PC-3 (cell line): ENCODE measurements at regions not wholly inside any gene's neighbourhood (a gene's known extent, or its start where the extent isn't known, plus 50 kb on each side); places are given as distances from the start of the nearest gene placed in this dataset.
A peak's percentile ranks its signal among the peaks of the same experiment; 100 is the strongest.

ENCODE experiments used
- ATAC-seq: fragments of 200-7000 bp; cut with Tn5 transposase; 2 replicates; pipeline ENCODE4 v1.9.1; 2020; ENCODE audit warnings: mild to moderate bottlenecking, moderate library complexity
- BruUV-seq: library from RNA; stranded (reverse); fragments of 400-500 nt; replicated peaks from 2 replicates; lab custom pipeline; 2021; lab: Mats Ljungman, UMichigan
- CTCF ChIA-PET: fragments of 300-600 bp; sonication (Branson Sonifier 250); formaldehyde crosslinking; loops from one replicate; lab custom pipeline; 2022; ENCODE audit warnings: antibody characterized with exemption; lab: Charles Lee
- POLR2A ChIA-PET: fragments of 300-600 bp; sonication (Branson Sonifier 250); formaldehyde crosslinking; loops from one replicate; lab custom pipeline; 2022; ENCODE audit warnings: antibody characterized with exemption; ENCODE audit not compliant: unreplicated experiment; lab: Charles Lee
- DNase-seq: peaks from one replicate; pipeline ENCODE4 v3.0.0-alpha.2; 2015
- H2AFZ ChIP-seq: fragments of 300-600 bp; sonication (generic); 2 replicates; pipeline ENCODE4 v1.6.0; 2016; ENCODE audit warnings: antibody characterized with exemption, low read length
- H3F3A ChIP-seq: fragments of 300-600 bp; sonication (generic); one replicate; pipeline ENCODE4 v1.6.0; 2017; ENCODE audit warnings: antibody characterized with exemption, low read length, control low read depth, mild to moderate bottlenecking; ENCODE audit not compliant: unreplicated experiment
- H3K27ac ChIP-seq: fragments of 300-600 bp; sonication (generic); 2 replicates; pipeline ENCODE4 v1.5.1; 2016; ENCODE audit warnings: mild to moderate bottlenecking, low read length
- H3K27me3 ChIP-seq: fragments of 300-600 bp; sonication (generic); 2 replicates; pipeline ENCODE4 v1.6.1; 2016; ENCODE audit warnings: low read length, mixed read lengths
- H3K36me3 ChIP-seq: fragments of 300-600 bp; sonication (generic); 2 replicates; pipeline ENCODE4 v1.6.1; 2016; ENCODE audit warnings: low read depth, mixed run types, low read length, mixed read lengths
- H3K4me1 ChIP-seq: fragments of 300-600 bp; sonication (generic); 2 replicates; pipeline ENCODE4 v1.5.1; 2016; ENCODE audit warnings: low read length; ENCODE audit not compliant: insufficient read depth
- H3K4me2 ChIP-seq: fragments of 300-600 bp; sonication (generic); 2 replicates; pipeline ENCODE4 v1.6.0; 2016; ENCODE audit warnings: low read length
- H3K4me3 ChIP-seq: fragments of 300-600 bp; sonication (generic); 2 replicates; pipeline ENCODE4 v1.5.1; 2016; ENCODE audit warnings: mild to moderate bottlenecking, low read length, mixed read lengths
- H3K79me2 ChIP-seq: fragments of 300-600 bp; sonication (generic); 2 replicates; pipeline ENCODE4 v1.6.1; 2017; ENCODE audit warnings: low read length, mixed read lengths
- H3K9ac ChIP-seq: fragments of 300-600 bp; sonication (generic); 2 replicates; pipeline ENCODE4 v1.6.0; 2016; ENCODE audit warnings: mild to moderate bottlenecking, low read length
- H3K9me2 ChIP-seq: fragments of 300-600 bp; sonication (generic); replicated peaks from 2 replicates; pipeline ENCODE4 v1.6.1; 2016; ENCODE audit warnings: mixed run types, low read length, mixed read lengths
- H3K9me3 ChIP-seq: fragments of 300-600 bp; sonication (generic); 2 replicates; pipeline ENCODE4 v1.6.1; 2016; ENCODE audit warnings: low read length, mixed read lengths
- H4K20me1 ChIP-seq: fragments of 300-600 bp; sonication (generic); 2 replicates; pipeline ENCODE4 v1.6.1; 2016; ENCODE audit warnings: low read length, mixed read lengths
- CTCF ChIP-seq: fragments of 300-600 bp; sonication (generic); conservative IDR thresholded peaks from 2 replicates; pipeline ENCODE4 v1.5.1; 2017; ENCODE audit warnings: antibody characterized with exemption, low read depth, mild to moderate bottlenecking, low read length
- EZH2 ChIP-seq: fragments of 300-600 bp; sonication (generic); IDR thresholded peaks from one replicate; pipeline ENCODE4 v1.6.1; 2017; ENCODE audit warnings: antibody characterized with exemption, mild to moderate bottlenecking, low read length; ENCODE audit not compliant: unreplicated experiment
- EZH2phosphoT487 ChIP-seq: fragments of 300-600 bp; sonication (generic); IDR thresholded peaks from 2 replicates; pipeline ENCODE4 v1.6.1; 2018; ENCODE audit warnings: mild to moderate bottlenecking, antibody characterized with exemption, low read length, borderline replicate concordance
- intact Hi-C: fragments of 100-400 bp; cut with micrococcal nuclease; formaldehyde crosslinking; loops from 2 replicates; pipeline ENCODE4 v1.9.0; 2023

GRCh38 chrX:10090319-10090718 is 66.5 kb upstream of the CLCN4 start:
- TSS peak; percentile 48 for BruUV-seq
- TF ChIP-seq EZH2phosphoT487 (no peak), CTCF (no peak), EZH2 (no peak)
- H3F3A ChIP-seq = no peaks in the 10 kb centered on the region
- no peaks in the 10 kb centered on the region for H3K9me3 ChIP-seq
- peak overlapping the region; percentile 78 for H3K27ac ChIP-seq
- H3K36me3 ChIP-seq = peaks cover 16% of the 10 kb centered on the region
- no peaks in the 10 kb centered on the region for H4K20me1 ChIP-seq
- no peak overlapping the region for H2AFZ ChIP-seq
- peak overlapping the region; percentile 67 for H3K4me2 ChIP-seq
- H3K27me3 ChIP-seq = no peaks in the 10 kb centered on the region
- ATAC-seq (peak; percentile 10), DNase-seq (peak; percentile 80)
- peak overlapping the region; percentile 47; the same call in 1 of the 2 replicates for H3K9ac ChIP-seq
- ChIA-PET CTCF (interaction anchor here (1.3 kb wide), 1 partner anchor 13 kb away, joined by 4 read pairs; no protein-coding TSS in a partner anchor), POLR2A (interaction anchor here (1.0 kb wide), 1 partner anchor 74 kb away, joined by 3 read pairs; no protein-coding TSS in a partner anchor)
- peak overlapping the region; percentile 32; the same call in 1 of the 2 replicates for H3K4me3 ChIP-seq
- no peaks in the 10 kb centered on the region for H3K9me2 ChIP-seq
- no peaks in the 10 kb centered on the region for H3K79me2 ChIP-seq
- peaks cover 22% of the 10 kb centered on the region for H3K4me1 ChIP-seq
- intact Hi-C loops = no loop called here

- ATAC-seq (no peak), DNase-seq (no peak)
- no peak overlapping the region for H3K27ac ChIP-seq
- no peak overlapping the region for H3K9ac ChIP-seq
- no peak overlapping the region for H3K4me2 ChIP-seq
- H3K36me3 ChIP-seq = peaks cover 21% of the 10 kb centered on the region
- no TSS peak for BruUV-seq
- H3K27me3 ChIP-seq = no peaks in the 10 kb centered on the region
- intact Hi-C loops = no loop called here
- no peaks in the 10 kb centered on the region for H3K9me3 ChIP-seq
- CTCF ChIA-PET = no interaction called here
- POLR2A ChIA-PET = no interaction called here
- no peak overlapping the region for H2AFZ ChIP-seq
- no peaks in the 10 kb centered on the region for H4K20me1 ChIP-seq
- H3K4me1 ChIP-seq = peaks cover 5% of the 10 kb centered on the region; the same call in 1 of the 2 replicates
- TF ChIP-seq EZH2 (no peak), EZH2phosphoT487 (no peak), CTCF (no peak)
- H3K4me3 ChIP-seq = no peak overlapping the region
- no peaks in the 10 kb centered on the region for H3K79me2 ChIP-seq
- H3K9me2 ChIP-seq = no peaks in the 10 kb centered on the region
- no peaks in the 10 kb centered on the region for H3F3A ChIP-seq
Measured at GRCh38 chrX:10095246-10095645, 61.5 kb upstream of the CLCN4 start.

GRCh38 chrX:10095698-10096432 is 60.9 kb upstream of the CLCN4 start:
- no peaks in the 10 kb centered on the region for H3K9me3 ChIP-seq
- no peaks in the 10 kb centered on the region for H3K27me3 ChIP-seq
- peaks cover 21% of the 10 kb centered on the region for H3K36me3 ChIP-seq
- no peaks in the 10 kb centered on the region for H3K4me1 ChIP-seq
- ATAC-seq = no peak
- DNase-seq = no peak
- ChIA-PET CTCF (no interaction called here), POLR2A (no interaction called here)
- no peak overlapping the region for H3K4me2 ChIP-seq
- H4K20me1 ChIP-seq = no peaks in the 10 kb centered on the region
- no peak overlapping the region for H2AFZ ChIP-seq
- no peaks in the 10 kb centered on the region for H3K9me2 ChIP-seq
- H3K27ac ChIP-seq = no peak overlapping the region
- no peaks in the 10 kb centered on the region for H3F3A ChIP-seq
- intact Hi-C loops = no loop called here
- no peak for TF ChIP-seq CTCF
- no peak for TF ChIP-seq EZH2phosphoT487
- no peak for TF ChIP-seq EZH2
- no TSS peak for BruUV-seq
- H3K9ac ChIP-seq = no peak overlapping the region
- H3K79me2 ChIP-seq = no peaks in the 10 kb centered on the region
- H3K4me3 ChIP-seq = no peak overlapping the region
